Hepatocyte (in vitro differentiated cells): ENCODE measurements at regions not wholly inside any gene's neighbourhood (a gene's known extent, or its start where the extent isn't known, plus 50 kb on each side); places are given as distances from the start of the nearest gene placed in this dataset.

Experiments used
- EZH2 ChIP-seq: fragments of 200-600 bp; sonication (generic); IDR thresholded peaks from 2 replicates; pipeline ENCODE4 v1.6.1; 2016; ENCODE audit warnings: antibody characterized with exemption, mild to moderate bottlenecking, borderline replicate concordance
- TF ChIP-seq, protein P1 (sequence below): fragments of 200-600 bp; sonication (generic); IDR thresholded peaks from 2 replicates; pipeline ENCODE4 v1.5.1; 2016; ENCODE audit warnings: antibody characterized with exemption, mild to moderate bottlenecking; ENCODE audit not compliant: poor library complexity

DNA sequence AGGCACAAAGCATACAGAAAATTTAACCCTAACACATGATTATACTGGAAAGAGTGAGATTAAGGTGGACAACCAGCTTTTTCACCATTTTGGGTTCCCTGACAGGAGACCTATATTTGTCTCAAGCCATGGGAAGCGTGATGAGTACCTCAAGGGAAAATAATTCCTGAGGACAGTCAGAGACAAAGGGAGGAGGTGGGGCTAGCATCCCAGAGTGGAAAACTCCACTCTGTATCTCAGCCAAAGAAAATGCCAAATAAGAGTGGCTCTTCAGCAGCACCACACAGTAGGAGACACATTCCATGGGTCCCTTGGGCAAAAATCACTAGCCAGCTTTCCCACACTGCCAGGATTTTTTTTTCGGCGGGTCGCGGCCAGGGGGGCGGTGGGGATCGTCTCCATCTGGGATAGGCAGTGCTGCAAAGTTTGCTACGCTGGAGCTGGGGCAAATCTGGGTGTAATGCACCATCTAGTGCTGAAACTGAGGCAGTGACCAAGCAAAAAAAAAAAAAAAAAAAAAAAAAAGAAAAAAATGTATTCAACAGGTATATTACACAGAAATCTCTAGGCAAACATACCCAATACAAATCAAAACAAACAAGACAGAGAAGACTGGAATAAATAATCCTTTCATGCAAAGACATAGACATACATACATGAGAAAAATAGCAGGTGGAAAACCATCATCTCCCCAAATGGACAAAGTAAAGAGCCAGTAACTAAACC lies 77.3 kb upstream of the SLC35F1 start:
- TF ChIP-seq, protein P1, sequence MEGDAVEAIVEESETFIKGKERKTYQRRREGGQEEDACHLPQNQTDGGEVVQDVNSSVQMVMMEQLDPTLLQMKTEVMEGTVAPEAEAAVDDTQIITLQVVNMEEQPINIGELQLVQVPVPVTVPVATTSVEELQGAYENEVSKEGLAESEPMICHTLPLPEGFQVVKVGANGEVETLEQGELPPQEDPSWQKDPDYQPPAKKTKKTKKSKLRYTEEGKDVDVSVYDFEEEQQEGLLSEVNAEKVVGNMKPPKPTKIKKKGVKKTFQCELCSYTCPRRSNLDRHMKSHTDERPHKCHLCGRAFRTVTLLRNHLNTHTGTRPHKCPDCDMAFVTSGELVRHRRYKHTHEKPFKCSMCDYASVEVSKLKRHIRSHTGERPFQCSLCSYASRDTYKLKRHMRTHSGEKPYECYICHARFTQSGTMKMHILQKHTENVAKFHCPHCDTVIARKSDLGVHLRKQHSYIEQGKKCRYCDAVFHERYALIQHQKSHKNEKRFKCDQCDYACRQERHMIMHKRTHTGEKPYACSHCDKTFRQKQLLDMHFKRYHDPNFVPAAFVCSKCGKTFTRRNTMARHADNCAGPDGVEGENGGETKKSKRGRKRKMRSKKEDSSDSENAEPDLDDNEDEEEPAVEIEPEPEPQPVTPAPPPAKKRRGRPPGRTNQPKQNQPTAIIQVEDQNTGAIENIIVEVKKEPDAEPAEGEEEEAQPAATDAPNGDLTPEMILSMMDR, result peak; percentile 54
- no peak for TF ChIP-seq EZH2
